Brain microvascular endothelial cell (primary cell): ENCODE measurements at regions not wholly inside any gene's neighbourhood (a gene's known extent, or its start where the extent isn't known, plus 50 kb on each side); places are given as distances from the start of the nearest gene placed in this dataset.

ENCODE experiments used
- DNase-seq: peaks from one replicate; pipeline ENCODE4 v3.0.0-alpha.2; 2020
- H3K27ac ChIP-seq: fragments of 250-450 bp; sonication (Bioruptor Pico); 2 replicates; pipeline ENCODE4 v1.5.1; 2020; ENCODE audit warnings: mild to moderate bottlenecking, moderate library complexity
- H3K27me3 ChIP-seq: fragments of 250-450 bp; sonication (Bioruptor Pico); replicated peaks from 2 replicates; pipeline ENCODE4 v1.5.1; 2020; ENCODE audit warnings: mild to moderate bottlenecking
- H3K36me3 ChIP-seq: fragments of 250-450 bp; sonication (Bioruptor Pico); replicated peaks from 2 replicates; pipeline ENCODE4 v1.5.1; 2020; ENCODE audit warnings: mild to moderate bottlenecking
- H3K4me3 ChIP-seq: 2 replicates; pipeline ENCODE4 v1.5.1; 2011; ENCODE audit warnings: low read depth, mild to moderate bottlenecking, control low read depth, low read length, moderate library complexity
- in situ Hi-C: cut with HindIII; loops from 2 replicates; pipeline ENCODE4 v1.10.0; 2017; ENCODE audit warnings: low sequenced_read_pairs, low pct_ligation_motif_present
- TF ChIP-seq, protein P1 (sequence below): IDR thresholded peaks from 2 replicates; pipeline ENCODE4 v1.5.1; 2011; ENCODE audit warnings: low read depth, mild to moderate bottlenecking, moderate library complexity, low read length, control low read depth, inconsistent platforms; ENCODE audit errors: missing control alignments

DNA sequence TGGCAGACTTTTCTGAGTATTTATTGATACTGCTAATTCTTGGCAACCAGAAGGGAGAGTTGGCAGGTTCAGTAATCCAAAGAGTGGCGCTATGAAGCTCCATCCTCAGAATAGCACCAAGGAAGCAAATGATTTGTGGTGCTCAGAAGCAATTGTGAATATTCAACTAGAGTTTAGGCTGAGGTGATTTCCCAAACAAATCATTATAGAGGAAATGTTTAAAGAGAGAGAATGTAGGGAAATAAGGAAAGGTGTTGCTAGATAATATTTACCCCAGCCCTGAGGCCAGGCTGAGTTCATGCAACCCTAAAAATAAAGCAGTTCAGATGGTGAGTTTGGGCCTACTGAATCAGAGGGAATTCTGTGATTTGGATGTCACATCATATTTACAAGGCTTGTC is 363.4 kb upstream of the PLXNA2 start:
- Histone ChIP-seq H3K27ac (no peak overlapping the region), H3K27me3 (no peaks in the 10 kb centered on the region), H3K4me3 (no peak overlapping the region), H3K36me3 (no peaks in the 10 kb centered on the region)
- in situ Hi-C loops, result no loop called here
- TF ChIP-seq, protein P1, sequence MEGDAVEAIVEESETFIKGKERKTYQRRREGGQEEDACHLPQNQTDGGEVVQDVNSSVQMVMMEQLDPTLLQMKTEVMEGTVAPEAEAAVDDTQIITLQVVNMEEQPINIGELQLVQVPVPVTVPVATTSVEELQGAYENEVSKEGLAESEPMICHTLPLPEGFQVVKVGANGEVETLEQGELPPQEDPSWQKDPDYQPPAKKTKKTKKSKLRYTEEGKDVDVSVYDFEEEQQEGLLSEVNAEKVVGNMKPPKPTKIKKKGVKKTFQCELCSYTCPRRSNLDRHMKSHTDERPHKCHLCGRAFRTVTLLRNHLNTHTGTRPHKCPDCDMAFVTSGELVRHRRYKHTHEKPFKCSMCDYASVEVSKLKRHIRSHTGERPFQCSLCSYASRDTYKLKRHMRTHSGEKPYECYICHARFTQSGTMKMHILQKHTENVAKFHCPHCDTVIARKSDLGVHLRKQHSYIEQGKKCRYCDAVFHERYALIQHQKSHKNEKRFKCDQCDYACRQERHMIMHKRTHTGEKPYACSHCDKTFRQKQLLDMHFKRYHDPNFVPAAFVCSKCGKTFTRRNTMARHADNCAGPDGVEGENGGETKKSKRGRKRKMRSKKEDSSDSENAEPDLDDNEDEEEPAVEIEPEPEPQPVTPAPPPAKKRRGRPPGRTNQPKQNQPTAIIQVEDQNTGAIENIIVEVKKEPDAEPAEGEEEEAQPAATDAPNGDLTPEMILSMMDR, result no peak
- no peak for DNase-seq

DNA sequence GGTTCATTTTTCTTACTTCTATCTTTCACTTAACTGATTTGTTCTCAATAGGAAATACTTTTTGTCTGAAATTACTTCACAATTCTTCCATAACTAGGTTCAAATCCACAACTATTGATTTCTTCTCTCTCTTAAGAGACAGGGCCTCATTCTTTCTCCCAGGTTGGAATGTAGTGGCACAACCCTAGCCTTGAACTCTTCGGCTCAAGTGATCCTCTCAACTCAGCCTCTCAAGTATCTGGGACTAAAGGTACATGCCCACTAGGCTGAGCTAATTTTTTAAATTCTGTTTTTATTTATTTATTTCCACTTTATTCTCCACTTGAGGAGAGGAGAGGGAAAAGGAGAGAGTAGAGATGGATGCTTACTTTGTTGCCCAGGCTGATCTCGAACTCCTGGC is 370.4 kb upstream of the PLXNA2 start:
- Histone ChIP-seq H3K27me3 (no peaks in the 10 kb centered on the region), H3K4me3 (no peak overlapping the region), H3K27ac (no peak overlapping the region), H3K36me3 (no peaks in the 10 kb centered on the region)
- DNase-seq, result no peak
- in situ Hi-C loops, result no loop called here
- TF ChIP-seq, protein P1, result no peak

DNA sequence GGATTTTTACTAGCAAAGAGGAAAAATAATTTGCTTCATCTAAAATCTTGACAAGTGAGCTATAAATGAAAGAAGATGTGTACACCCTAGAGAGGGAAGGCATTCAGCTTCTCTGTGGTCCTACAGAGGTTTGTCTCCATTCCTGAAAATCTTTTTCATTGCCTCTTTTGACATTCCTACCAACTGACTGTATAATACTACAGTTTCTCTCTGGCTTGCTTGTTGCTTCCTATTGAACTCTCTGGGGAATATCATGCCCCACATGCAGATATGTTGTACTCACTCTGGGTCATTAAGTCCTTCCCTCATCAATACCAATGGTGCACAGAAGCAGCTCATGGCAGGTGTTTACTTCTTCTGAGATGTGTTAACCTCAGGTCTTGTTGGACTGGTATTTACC is 371.2 kb upstream of the PLXNA2 start:
- Histone ChIP-seq H3K4me3 (no peak overlapping the region), H3K36me3 (no peaks in the 10 kb centered on the region), H3K27me3 (no peaks in the 10 kb centered on the region), H3K27ac (no peak overlapping the region)
- in situ Hi-C loops, result no loop called here
- TF ChIP-seq, protein P1, result no peak
- no peak for DNase-seq

DNA sequence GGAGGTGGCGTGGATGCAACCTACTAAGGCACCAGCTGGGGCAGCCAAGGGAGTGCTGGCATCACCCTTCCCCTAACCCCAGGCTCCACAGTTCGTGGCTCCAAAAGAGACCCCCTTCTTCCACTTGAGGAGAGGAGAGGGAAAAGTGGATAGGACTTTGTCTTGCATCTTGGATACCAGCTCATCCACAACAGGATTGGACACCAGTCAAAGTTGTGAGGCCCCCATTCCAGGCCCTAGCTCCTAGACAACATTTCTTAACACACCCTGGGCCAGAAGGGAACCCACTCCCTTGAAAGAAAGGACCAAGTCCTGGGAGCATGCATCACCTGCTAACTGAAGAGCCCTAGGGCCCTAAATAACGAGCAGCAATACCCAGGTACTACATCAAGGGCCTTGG is 372.6 kb upstream of the PLXNA2 start:
- in situ Hi-C loops, result no loop called here
- Histone ChIP-seq H3K4me3 (no peak overlapping the region), H3K27me3 (no peaks in the 10 kb centered on the region), H3K36me3 (no peaks in the 10 kb centered on the region), H3K27ac (no peak overlapping the region)
- TF ChIP-seq, protein P1, result no peak
- DNase-seq, result no peak

DNA sequence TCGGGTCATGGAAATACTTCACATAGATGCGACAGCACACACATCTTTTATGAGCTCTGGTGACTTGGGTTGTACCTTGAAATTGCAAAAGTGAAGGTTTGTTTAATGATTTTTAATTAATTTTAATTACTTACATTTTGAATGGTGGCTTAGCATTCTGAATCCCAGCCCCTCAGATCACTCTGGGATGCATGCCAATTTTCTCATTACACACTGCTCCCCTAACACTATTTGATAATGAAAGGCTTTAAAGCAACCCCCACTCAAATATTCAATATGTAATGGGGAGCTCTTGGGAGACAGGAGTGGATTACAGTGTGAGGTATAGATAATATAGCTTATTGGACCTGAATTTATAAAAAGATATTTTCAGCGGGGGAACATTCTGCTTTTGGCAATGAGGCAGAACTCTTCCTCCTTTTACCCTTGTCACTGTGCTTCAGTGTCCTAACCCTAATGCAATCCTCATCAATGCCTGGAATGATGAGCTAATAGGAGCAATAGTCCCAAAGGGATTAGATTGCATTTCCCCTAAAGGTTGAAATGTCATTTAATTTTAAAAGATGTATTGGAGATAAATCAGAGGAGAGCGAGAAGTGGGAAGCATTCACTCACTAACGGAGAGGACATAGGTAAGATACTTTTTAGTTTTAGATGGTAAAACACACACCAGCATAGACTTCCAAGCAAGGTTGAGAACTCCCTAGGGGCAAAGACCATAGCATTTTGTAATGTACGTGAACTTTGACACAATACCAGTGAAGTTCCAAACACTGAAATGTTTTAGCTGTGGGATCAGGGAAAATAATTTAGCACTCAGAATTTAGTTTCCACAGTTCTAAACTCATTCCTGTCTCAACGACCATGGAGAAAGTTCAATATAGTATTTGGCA is 384.1 kb upstream of the PLXNA2 start:
- TF ChIP-seq, protein P1, result no peak
- Histone ChIP-seq H3K36me3 (no peaks in the 10 kb centered on the region), H3K4me3 (no peak overlapping the region), H3K27ac (no peak overlapping the region), H3K27me3 (no peaks in the 10 kb centered on the region)
- in situ Hi-C loops, result no loop called here
- no peak for DNase-seq

DNA sequence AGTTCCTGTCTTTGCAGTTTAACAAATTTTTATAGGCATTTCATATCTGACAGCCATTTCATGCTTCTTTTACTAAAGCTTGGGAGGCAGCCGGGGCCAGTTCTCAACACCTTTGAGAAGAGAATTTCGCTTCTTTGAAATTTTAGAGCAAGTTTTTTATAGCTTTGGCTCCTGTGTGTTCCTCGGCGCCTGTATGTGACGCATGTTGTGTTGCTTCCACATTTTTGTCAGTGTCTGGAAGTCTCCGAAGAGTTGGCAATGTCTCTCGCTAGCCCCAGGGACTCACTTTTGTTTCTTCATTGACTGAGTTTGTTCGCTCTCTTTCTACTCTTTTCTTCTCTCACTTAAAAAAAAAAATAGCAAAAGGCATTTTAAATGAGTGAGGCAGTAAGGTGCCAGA is 386.9 kb upstream of the PLXNA2 start:
- TF ChIP-seq, protein P1, result no peak
- in situ Hi-C loops, result no loop called here
- no peak overlapping the region for H3K4me3 ChIP-seq
- no peaks in the 10 kb centered on the region for H3K27me3 ChIP-seq
- H3K36me3 ChIP-seq, result no peaks in the 10 kb centered on the region
- no peak for DNase-seq
- no peak overlapping the region for H3K27ac ChIP-seq
